Spleen (tissue), 7 donors: ENCODE measurements at regions not wholly inside any gene's neighbourhood (a gene's known extent, or its start where the extent isn't known, plus 50 kb on each side); places are given as distances from the start of the nearest gene placed in this dataset.

Experiments used
- CTCF ChIP-seq, 11 experiments: fragments of 200-600 bp in 7 of 11; fragments of 450-650 bp in 4 of 11; sonication (generic) in 4 of 11; IDR thresholded peaks in 8 of 11; conservative IDR thresholded peaks in 3 of 11; 1 replicate in 7 of 11; 2 replicates in 4 of 11; pipeline versions ENCODE4 v1.4.0 to v1.8.0; 2016 to 2021; ENCODE audit warnings: antibody characterized with exemption in 11 of 11, inconsistent platforms in 4 of 11, mild to moderate bottlenecking in 1 of 11
- POLR2A ChIP-seq, 3 donors: fragments of 450-650 bp; IDR thresholded peaks; one replicate each; pipeline ENCODE4 v1.5.1; 2017; ENCODE audit warnings: antibody characterized with exemption in 3 of 3, mild to moderate bottlenecking in 1 of 3
- donor health status: DM: no; HTN: no; CAD: no; lungs with moderate emphysema.
- donor health status: DM: no; HTN: no; CAD: no.
- donor health status: DM: no; HTN: no; CAD: no.

- TF ChIP-seq CTCF (IDR thresholded peaks at IDR 0.05 in 8 of 11, conservative IDR thresholded peaks at IDR 0.05 in 3 of 11) (no peak), POLR2A (IDR thresholded peaks at IDR 0.05) (no peak)
These were observed 152.3 kb upstream of the DAP start for GRCh38 chr5:10913181-10913810.
